Endodermal cell (in vitro differentiated cells): ENCODE measurements at regions not wholly inside any gene's neighbourhood (a gene's known extent, or its start where the extent isn't known, plus 50 kb on each side); places are given as distances from the start of the nearest gene placed in this dataset.

Experiments used
- DNase-seq: peaks from one replicate; pipeline ENCODE4 v3.0.0-alpha.2; 2017
- H3K27ac ChIP-seq: 2 replicates; pipeline ENCODE4 v1.5.1; 2013; ENCODE audit warnings: mild to moderate bottlenecking, low read depth, low read length, moderate library complexity
- H3K27me3 ChIP-seq: 2 replicates; pipeline ENCODE4 v1.6.1; 2013; ENCODE audit warnings: mild to moderate bottlenecking, low read length, moderate library complexity; ENCODE audit not compliant: insufficient read depth, control insufficient read depth, poor library complexity, severe bottlenecking
- H3K36me3 ChIP-seq: 2 replicates; pipeline ENCODE4 v1.7.0; 2013; ENCODE audit warnings: mild to moderate bottlenecking, low read length, moderate library complexity; ENCODE audit not compliant: control insufficient read depth, insufficient read depth
- H3K4me1 ChIP-seq: one replicate; pipeline ENCODE4 v1.7.0; 2013; ENCODE audit warnings: low read length; ENCODE audit not compliant: control insufficient read depth, insufficient read depth
- H3K4me3 ChIP-seq: 2 replicates; pipeline ENCODE4 v1.5.1; 2013; ENCODE audit warnings: mild to moderate bottlenecking, low read length, moderate library complexity
- H3K9ac ChIP-seq: 2 replicates; pipeline ENCODE4 v1.6.1; 2013; ENCODE audit warnings: mild to moderate bottlenecking, low read length, moderate library complexity; ENCODE audit not compliant: poor library complexity, severe bottlenecking; ENCODE audit errors: extremely low read depth
- H3K9me3 ChIP-seq: 2 replicates; pipeline ENCODE4 v1.6.1; 2013; ENCODE audit warnings: mild to moderate bottlenecking, low read length, moderate library complexity; ENCODE audit not compliant: control insufficient read depth
- H3K27ac Mint-ChIP-seq: 2 replicates; pipeline ENCODE4 v1.8.0; 2020; ENCODE audit warnings: mixed read lengths
- H3K27me3 Mint-ChIP-seq: 2 replicates; pipeline ENCODE4 v1.8.0; 2021; ENCODE audit warnings: mild to moderate bottlenecking, mixed read lengths; ENCODE audit not compliant: insufficient read depth
- H3K36me3 Mint-ChIP-seq: 2 replicates; pipeline ENCODE4 v1.8.0; 2020; ENCODE audit warnings: low read depth, mixed read lengths
- H3K4me1 Mint-ChIP-seq: 2 replicates; pipeline ENCODE4 v1.8.0; 2020; ENCODE audit warnings: mixed read lengths
- H3K4me3 Mint-ChIP-seq: 2 replicates; pipeline ENCODE4 v1.8.0; 2020; ENCODE audit warnings: mild to moderate bottlenecking, moderate library complexity, mixed read lengths
- H3K9me3 Mint-ChIP-seq: 2 replicates; pipeline ENCODE4 v1.8.0; 2020; ENCODE audit warnings: mild to moderate bottlenecking, mixed read lengths
- WGBS, 2 experiments: methylation state at CpG; one replicate each; pipeline versions ENCODE4 v1.1.5 to v1.1.7; 2013; ENCODE audit warnings: missing lambda C conversion rate in 2 of 2, mixed read lengths in 1 of 2; ENCODE audit not compliant: insufficient coverage in 1 of 2, insufficient read length in 1 of 2; 5-methylcytosine and 5-hydroxymethylcytosine counted together
- TF ChIP-seq, protein P1 (sequence below): fragments of 200-600 bp; sonication (generic); conservative IDR thresholded peaks from 2 replicates; pipeline ENCODE4 v1.5.0; 2021; ENCODE audit warnings: antibody characterized with exemption, mild to moderate bottlenecking

DNA sequence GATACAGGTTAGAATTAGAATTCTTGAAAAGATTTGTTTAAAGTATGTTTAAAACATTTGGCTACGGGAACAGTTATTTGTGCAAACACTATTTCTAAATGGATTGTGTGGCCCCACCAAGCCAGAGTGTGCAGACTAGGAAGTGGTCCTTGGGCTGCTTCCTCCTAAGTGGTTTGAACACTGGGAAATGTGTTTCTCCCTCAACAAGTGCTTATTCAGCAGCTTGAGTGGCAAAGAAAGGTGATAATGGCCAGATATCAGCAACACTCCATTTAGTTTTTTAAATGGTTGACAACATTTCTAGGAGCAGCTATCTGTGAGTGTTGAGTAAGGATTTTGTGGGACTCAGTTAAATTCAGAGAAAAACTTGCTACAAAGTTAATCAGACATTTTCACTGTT lies 141.4 kb upstream of the LNX1 start:
- TF ChIP-seq, protein P1, sequence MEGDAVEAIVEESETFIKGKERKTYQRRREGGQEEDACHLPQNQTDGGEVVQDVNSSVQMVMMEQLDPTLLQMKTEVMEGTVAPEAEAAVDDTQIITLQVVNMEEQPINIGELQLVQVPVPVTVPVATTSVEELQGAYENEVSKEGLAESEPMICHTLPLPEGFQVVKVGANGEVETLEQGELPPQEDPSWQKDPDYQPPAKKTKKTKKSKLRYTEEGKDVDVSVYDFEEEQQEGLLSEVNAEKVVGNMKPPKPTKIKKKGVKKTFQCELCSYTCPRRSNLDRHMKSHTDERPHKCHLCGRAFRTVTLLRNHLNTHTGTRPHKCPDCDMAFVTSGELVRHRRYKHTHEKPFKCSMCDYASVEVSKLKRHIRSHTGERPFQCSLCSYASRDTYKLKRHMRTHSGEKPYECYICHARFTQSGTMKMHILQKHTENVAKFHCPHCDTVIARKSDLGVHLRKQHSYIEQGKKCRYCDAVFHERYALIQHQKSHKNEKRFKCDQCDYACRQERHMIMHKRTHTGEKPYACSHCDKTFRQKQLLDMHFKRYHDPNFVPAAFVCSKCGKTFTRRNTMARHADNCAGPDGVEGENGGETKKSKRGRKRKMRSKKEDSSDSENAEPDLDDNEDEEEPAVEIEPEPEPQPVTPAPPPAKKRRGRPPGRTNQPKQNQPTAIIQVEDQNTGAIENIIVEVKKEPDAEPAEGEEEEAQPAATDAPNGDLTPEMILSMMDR: no peak
- H3K4me1 Mint-ChIP-seq: peaks cover 5% of the 10 kb centered on the region
- no peaks in the 10 kb centered on the region for H3K9me3 ChIP-seq
- H3K4me3 ChIP-seq: no peak overlapping the region
- peaks cover 1% of the 10 kb centered on the region for H3K9me3 Mint-ChIP-seq
- H3K9ac ChIP-seq: no peak overlapping the region
- 96 to 100% methylated on average over 1 of the region's 1 CpG for WGBS, 2 experiments
- no peaks in the 10 kb centered on the region for H3K36me3 Mint-ChIP-seq
- H3K4me1 ChIP-seq: peaks cover 3% of the 10 kb centered on the region
- H3K27me3 Mint-ChIP-seq: peaks cover 3% of the 10 kb centered on the region
- no peak overlapping the region for H3K27ac Mint-ChIP-seq
- H3K36me3 ChIP-seq: no peaks in the 10 kb centered on the region
- H3K4me3 Mint-ChIP-seq: no peak overlapping the region
- H3K27ac ChIP-seq: no peak overlapping the region
- DNase-seq: no peak
- no peaks in the 10 kb centered on the region for H3K27me3 ChIP-seq

DNA sequence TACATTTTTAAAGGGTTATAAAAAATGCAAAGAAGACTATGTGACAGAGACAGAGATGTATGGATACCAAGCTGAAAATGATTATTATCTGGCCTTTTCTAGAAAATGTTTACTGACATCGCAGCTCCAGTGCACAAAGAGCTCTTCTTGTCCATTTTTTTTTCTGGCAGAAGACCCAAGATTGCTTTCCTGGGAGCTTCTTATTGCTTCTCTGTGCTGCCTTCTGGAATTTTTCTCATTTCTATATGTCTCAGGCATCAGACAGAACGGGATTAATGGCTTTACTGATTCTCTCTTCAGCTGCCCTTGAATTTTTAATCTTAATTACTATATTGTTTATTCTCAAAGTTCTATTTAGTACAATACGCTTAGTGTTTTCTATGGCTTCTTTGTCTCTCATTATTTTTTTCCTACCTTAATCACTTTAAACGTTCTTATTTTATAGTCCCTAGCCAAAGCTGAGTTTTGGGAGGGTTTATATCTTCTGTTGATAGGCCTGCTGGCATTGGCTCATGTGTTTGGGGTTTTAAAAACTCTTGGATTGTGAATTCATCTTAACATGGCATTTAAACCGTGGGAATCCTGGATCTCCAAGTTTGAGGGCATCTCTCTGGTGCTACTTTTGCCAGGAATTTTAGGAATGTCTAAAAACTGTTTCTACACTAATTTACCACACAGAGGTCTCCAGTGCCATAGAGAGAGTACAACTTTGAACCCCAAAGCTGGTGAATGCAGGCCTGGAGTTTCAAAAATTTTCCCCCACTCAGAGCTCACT lies 138.9 kb upstream of the LNX1 start:
- Mint-ChIP-seq H3K27ac (no peak overlapping the region), H3K4me3 (no peak overlapping the region), H3K9me3 (peaks cover 1% of the 10 kb centered on the region), H3K36me3 (no peaks in the 10 kb centered on the region), H3K27me3 (peaks cover 6% of the 10 kb centered on the region), H3K4me1 (peaks cover 5% of the 10 kb centered on the region)
- no peaks in the 10 kb centered on the region for H3K36me3 ChIP-seq
- H3K9me3 ChIP-seq: no peaks in the 10 kb centered on the region
- H3K4me3 ChIP-seq: no peak overlapping the region
- DNase-seq: no peak
- no peaks in the 10 kb centered on the region for H3K27me3 ChIP-seq
- WGBS, 2 experiments: 89 to 100% methylated on average over 1 to 5 of the region's 5 CpGs
- H3K9ac ChIP-seq: no peak overlapping the region
- TF ChIP-seq, protein P1: no peak
- H3K27ac ChIP-seq: no peak overlapping the region
- peaks cover 3% of the 10 kb centered on the region for H3K4me1 ChIP-seq

DNA sequence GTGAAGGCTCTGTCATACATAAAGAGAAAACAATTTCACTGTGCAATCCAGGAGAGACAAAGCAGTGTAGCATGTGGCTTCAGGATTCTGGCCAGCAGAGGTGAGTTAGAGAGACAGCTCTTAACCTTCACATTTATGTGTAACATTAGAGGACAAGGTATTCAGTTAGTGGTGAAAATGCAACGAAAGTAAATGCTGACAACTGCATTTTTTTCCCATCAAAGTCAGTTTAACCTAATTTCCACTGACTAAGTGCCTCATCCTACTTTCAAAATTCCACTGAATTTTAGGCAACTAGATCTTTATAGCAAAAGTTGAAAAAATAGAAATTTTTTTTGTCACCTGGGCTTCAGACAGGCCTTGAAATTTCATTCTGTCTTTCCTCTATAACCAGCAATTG lies 130.8 kb upstream of the LNX1 start:
- Histone ChIP-seq H3K4me1 (peaks cover 3% of the 10 kb centered on the region), H3K9ac (no peak overlapping the region), H3K4me3 (no peak overlapping the region), H3K27ac (no peak overlapping the region), H3K9me3 (no peaks in the 10 kb centered on the region), H3K27me3 (peaks cover 42% of the 10 kb centered on the region), H3K36me3 (no peaks in the 10 kb centered on the region)
- H3K27me3 Mint-ChIP-seq: peaks cover 42% of the 10 kb centered on the region
- no peaks in the 10 kb centered on the region for H3K9me3 Mint-ChIP-seq
- peaks cover 17% of the 10 kb centered on the region for H3K4me1 Mint-ChIP-seq
- DNase-seq: no peak
- 88% methylated on average over 1 of the region's 1 CpG; no CpG with 5 or more reads in 1 of the 2 experiments for WGBS, 2 experiments
- no peak overlapping the region for H3K27ac Mint-ChIP-seq
- no peak overlapping the region for H3K4me3 Mint-ChIP-seq
- TF ChIP-seq, protein P1: no peak
- no peaks in the 10 kb centered on the region for H3K36me3 Mint-ChIP-seq
